ENCODE measurements at regions not wholly inside any gene's neighbourhood (a gene's known extent, or its start where the extent isn't known, plus 50 kb on each side); places are given as distances from the start of the nearest gene placed in this dataset.
"Not testable (repeated sequence)": the region's sequence is repeated elsewhere in the genome, so short reads cannot be mapped to it uniquely, and the experiment has no call there.

DNA sequence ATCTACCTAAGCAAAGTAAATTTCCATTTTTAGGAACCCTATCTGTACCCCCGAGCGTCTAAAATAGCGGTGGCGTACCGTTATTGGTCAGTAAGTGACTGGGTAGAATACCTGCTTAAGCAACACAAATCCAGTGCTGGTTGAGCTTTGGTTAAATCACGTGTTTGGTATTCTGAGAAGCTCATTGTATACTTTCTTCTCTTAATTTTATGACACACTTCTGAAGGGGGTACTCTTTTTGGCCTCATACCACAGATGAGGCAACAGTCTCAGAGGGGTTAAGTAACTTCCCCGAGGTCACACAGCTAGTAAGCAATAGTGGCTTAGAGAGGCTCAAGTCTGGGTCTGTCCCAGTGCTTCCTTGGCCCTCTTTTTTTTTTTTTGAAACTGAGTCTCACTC, 151.2 kb downstream of the TFAP2C start:
- Histone ChIP-seq H3K9me2 (replicated peaks; ENCODE audit: insufficient read depth, low read length) (no peaks in the 10 kb centered on the region), H3K4me1 (ENCODE audit: low read length) (no peaks in the 10 kb centered on the region), H3K9ac (ENCODE audit: low read length) (no peak overlapping the region), H3K79me2 (ENCODE audit: low read length) (no peaks in the 10 kb centered on the region), H3K36me3 (ENCODE audit: insufficient read depth, low read length) (no peaks in the 10 kb centered on the region), H3K27me3 (ENCODE audit: low read length) (no peaks in the 10 kb centered on the region), H2AFZ (ENCODE audit: low read length) (no peak overlapping the region), H3K4me3 (ENCODE audit: low read length) (no peak overlapping the region), H4K20me1 (ENCODE audit: insufficient read depth, low read depth, low read length) (no peaks in the 10 kb centered on the region), H3K4me2 (ENCODE audit: low read depth, low read length, poor library complexity, severe bottlenecking) (no peak overlapping the region), H3K9me3 (ENCODE audit: low read length) (no peaks in the 10 kb centered on the region), H3K27ac (ENCODE audit: low read length) (no peak overlapping the region)
- DNase-seq: no peak

DNA sequence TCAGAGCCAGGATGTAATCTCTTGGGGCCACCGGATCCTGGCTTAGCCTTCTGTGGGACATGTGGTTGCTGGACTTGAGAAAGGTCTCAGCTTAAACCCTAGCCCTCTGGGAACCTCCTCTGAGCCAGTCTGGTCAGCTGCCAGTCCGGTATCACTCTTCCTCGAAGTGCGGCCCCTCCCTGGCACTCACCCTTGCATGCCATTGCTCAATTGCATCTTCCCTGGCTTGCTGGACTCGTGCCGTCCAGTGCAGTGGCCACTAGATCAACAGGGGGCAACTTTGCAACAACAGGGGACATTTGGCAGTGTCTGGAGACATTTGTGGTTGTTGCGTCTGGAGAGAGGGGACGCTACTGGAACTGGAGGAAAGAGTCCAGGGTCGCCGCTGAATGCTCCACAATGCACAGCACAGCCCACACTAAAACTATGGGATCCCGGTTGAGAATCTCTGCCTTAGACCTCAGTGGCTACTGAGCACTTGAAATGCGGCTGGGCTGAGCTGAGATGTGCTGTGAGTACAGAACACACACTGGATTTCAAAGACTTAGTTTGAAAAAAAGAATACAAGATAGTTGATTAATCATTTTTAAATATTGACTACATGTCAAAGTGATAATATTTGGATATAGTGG, 152.1 kb downstream of the TFAP2C start:
- no peaks in the 10 kb centered on the region for H3K36me3 ChIP-seq (ENCODE audit: insufficient read depth, low read length)
- no peak for DNase-seq
- H3K27ac ChIP-seq (ENCODE audit: low read length): no peak overlapping the region
- no peaks in the 10 kb centered on the region for H3K79me2 ChIP-seq (ENCODE audit: low read length)
- H4K20me1 ChIP-seq (ENCODE audit: insufficient read depth, low read depth, low read length): no peaks in the 10 kb centered on the region
- H3K9me2 ChIP-seq (replicated peaks; ENCODE audit: insufficient read depth, low read length): no peaks in the 10 kb centered on the region
- no peaks in the 10 kb centered on the region for H3K27me3 ChIP-seq (ENCODE audit: low read length)
- no peak overlapping the region for H3K4me3 ChIP-seq (ENCODE audit: low read length)
- H3K9me3 ChIP-seq (ENCODE audit: low read length): no peaks in the 10 kb centered on the region
- H3K4me1 ChIP-seq (ENCODE audit: low read length): no peaks in the 10 kb centered on the region
- H3K9ac ChIP-seq (ENCODE audit: low read length): no peak overlapping the region
- no peak overlapping the region for H2AFZ ChIP-seq (ENCODE audit: low read length)
- H3K4me2 ChIP-seq (ENCODE audit: low read depth, low read length, poor library complexity, severe bottlenecking): no peak overlapping the region

DNA sequence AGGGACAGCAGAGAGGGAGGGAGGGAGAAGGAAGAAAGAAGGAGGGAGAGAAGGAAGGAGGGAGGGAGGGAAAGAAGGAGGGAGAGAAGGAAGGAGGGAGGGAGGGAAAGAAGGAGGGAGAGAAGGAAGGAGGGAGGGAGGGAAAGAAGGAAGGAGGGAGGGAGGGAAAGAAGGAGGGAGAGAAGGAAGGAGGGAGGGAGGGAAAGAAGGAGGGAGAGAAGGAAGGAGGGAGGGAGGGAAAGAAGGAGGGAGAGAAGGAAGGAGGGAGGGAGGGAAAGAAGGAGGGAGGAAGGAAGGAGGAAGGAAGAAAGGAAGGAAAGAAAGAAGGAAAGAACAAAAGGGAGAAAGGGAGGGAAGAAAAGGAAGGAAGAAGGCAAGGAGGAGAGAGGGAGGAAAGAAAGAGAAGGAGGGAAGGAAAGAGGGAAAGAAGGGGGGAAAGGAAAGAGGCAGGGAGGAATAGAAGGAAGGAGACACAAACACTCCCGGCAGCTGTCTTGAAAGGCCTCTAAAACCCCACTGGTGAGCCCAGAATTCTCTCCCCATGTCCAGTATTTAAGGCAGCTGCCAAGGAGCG, 153.0 kb downstream of the TFAP2C start:
- not testable (repeated sequence) for H3K4me1 ChIP-seq (ENCODE audit: low read length); DNase-seq; H3K9me3 ChIP-seq (ENCODE audit: low read length); H3K4me3 ChIP-seq (ENCODE audit: low read length); H3K9me2 ChIP-seq (replicated peaks; ENCODE audit: insufficient read depth, low read length); H4K20me1 ChIP-seq (ENCODE audit: insufficient read depth, low read depth, low read length); H3K27ac ChIP-seq (ENCODE audit: low read length); H3K36me3 ChIP-seq (ENCODE audit: insufficient read depth, low read length); H3K4me2 ChIP-seq (ENCODE audit: low read depth, low read length, poor library complexity, severe bottlenecking); H3K79me2 ChIP-seq (ENCODE audit: low read length); H3K27me3 ChIP-seq (ENCODE audit: low read length); H3K9ac ChIP-seq (ENCODE audit: low read length); H2AFZ ChIP-seq (ENCODE audit: low read length)

DNA sequence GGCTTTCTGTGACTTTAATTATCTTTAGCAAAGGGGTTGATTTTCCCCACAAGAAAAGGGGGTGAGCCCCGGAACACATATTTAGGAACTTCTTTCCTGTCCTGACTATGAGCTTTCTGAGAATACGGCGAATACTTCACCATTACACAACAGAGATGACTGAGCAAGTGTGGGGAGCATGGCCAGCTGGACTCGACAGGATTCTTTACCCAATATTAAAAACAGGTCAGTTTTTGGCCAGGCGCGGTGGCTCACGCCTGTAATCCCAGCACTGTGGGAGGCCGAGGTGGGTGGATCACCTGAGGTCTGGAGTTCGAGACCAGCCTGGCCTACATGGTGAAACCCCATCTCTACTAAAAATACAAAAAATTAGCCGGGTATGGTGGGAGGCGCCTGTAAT, 153.7 kb downstream of the TFAP2C start:
- not testable (repeated sequence) for H3K9ac ChIP-seq (ENCODE audit: low read length); H3K79me2 ChIP-seq (ENCODE audit: low read length); H2AFZ ChIP-seq (ENCODE audit: low read length); H3K9me2 ChIP-seq (replicated peaks; ENCODE audit: insufficient read depth, low read length); H3K4me2 ChIP-seq (ENCODE audit: low read depth, low read length, poor library complexity, severe bottlenecking); H4K20me1 ChIP-seq (ENCODE audit: insufficient read depth, low read depth, low read length); H3K27me3 ChIP-seq (ENCODE audit: low read length); H3K9me3 ChIP-seq (ENCODE audit: low read length); H3K4me1 ChIP-seq (ENCODE audit: low read length); H3K4me3 ChIP-seq (ENCODE audit: low read length); H3K27ac ChIP-seq (ENCODE audit: low read length); DNase-seq; H3K36me3 ChIP-seq (ENCODE audit: insufficient read depth, low read length)

DNA sequence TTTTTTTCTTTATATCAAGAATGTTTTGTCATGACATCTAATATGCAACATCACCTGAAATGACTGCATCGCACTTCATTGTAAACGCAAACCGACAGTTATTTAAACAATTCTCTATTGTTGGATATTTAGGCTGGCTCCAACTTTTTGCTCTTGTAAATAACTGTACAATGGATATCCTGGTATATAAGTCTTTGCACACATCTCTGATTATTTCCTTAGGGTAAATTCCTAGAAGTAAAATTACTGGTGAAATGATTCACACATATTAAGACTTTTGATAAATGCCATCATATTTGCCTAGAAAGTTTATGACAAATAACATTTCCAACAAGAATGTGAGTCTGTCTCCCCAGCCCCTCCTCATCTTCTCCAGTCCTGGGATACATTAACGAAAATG, 154.7 kb downstream of the TFAP2C start:
- no peak for DNase-seq
- Histone ChIP-seq H3K79me2 (ENCODE audit: low read length) (no peaks in the 10 kb centered on the region), H4K20me1 (ENCODE audit: insufficient read depth, low read depth, low read length) (no peaks in the 10 kb centered on the region), H3K9me3 (ENCODE audit: low read length) (no peaks in the 10 kb centered on the region), H3K27ac (ENCODE audit: low read length) (no peak overlapping the region), H2AFZ (ENCODE audit: low read length) (no peak overlapping the region), H3K9ac (ENCODE audit: low read length) (no peak overlapping the region), H3K36me3 (ENCODE audit: insufficient read depth, low read length) (no peaks in the 10 kb centered on the region), H3K4me1 (ENCODE audit: low read length) (no peaks in the 10 kb centered on the region), H3K4me3 (ENCODE audit: low read length) (no peak overlapping the region), H3K9me2 (replicated peaks; ENCODE audit: insufficient read depth, low read length) (no peaks in the 10 kb centered on the region), H3K27me3 (ENCODE audit: low read length) (no peaks in the 10 kb centered on the region), H3K4me2 (ENCODE audit: low read depth, low read length, poor library complexity, severe bottlenecking) (no peak overlapping the region)

DNA sequence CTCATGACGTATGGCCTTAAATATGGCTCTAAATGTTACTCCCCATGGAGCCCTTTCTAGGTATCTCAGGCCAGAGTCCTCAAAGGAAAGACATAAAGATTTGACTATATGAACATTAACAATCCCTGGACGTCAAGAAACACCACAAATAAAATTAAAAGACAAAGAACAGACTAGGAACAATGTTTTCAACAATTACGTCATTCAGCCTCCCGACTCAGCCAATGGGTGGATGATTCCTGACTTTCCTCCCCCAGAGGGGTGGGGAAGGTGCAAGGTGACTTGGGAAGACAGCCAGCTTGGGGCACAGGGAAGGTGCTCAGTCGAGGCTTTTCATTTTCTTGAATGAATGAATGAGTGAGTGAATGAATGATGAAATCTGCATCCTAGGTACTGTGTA, 157.4 kb downstream of the TFAP2C start:
- no peaks in the 10 kb centered on the region for H4K20me1 ChIP-seq (ENCODE audit: insufficient read depth, low read depth, low read length)
- no peaks in the 10 kb centered on the region for H3K27me3 ChIP-seq (ENCODE audit: low read length)
- no peaks in the 10 kb centered on the region for H3K79me2 ChIP-seq (ENCODE audit: low read length)
- H3K4me2 ChIP-seq (ENCODE audit: low read depth, low read length, poor library complexity, severe bottlenecking): no peak overlapping the region
- H2AFZ ChIP-seq (ENCODE audit: low read length): no peak overlapping the region
- no peak overlapping the region for H3K4me3 ChIP-seq (ENCODE audit: low read length)
- H3K9me3 ChIP-seq (ENCODE audit: low read length): no peaks in the 10 kb centered on the region
- H3K9ac ChIP-seq (ENCODE audit: low read length): no peak overlapping the region
- no peak for DNase-seq
- no peaks in the 10 kb centered on the region for H3K4me1 ChIP-seq (ENCODE audit: low read length)
- no peaks in the 10 kb centered on the region for H3K36me3 ChIP-seq (ENCODE audit: insufficient read depth, low read length)
- H3K27ac ChIP-seq (ENCODE audit: low read length): no peak overlapping the region
- H3K9me2 ChIP-seq (replicated peaks; ENCODE audit: insufficient read depth, low read length): no peaks in the 10 kb centered on the region

DNA sequence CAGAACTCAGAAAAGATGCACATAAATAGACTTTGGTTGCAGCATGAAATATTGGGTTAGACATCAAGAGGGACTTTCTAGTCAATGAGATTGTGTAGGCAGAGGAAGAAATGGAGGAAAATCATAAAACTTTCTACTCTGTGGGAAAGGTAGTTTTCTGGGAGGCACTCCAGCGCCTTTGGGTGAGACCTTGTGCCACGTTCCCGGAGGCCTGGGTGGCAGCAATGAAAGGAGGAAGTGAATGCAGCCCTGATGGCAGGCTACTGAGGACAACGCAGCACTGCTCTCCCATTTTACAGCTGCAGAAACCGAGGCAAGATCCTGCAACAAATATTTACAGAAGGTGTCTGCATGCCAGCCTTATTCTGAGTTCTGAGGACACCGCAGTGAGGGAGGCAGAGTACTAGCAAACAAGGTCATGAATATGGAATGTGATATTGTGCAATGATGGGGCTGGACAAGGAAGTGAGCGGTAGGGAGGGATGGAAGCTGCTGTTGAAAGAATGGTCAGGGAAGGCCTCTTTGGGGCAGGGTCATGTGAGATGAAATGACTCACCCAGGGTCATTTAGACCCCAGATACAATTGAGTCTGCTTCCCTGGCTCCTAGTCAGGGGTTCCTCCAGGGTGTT, 159.1 kb downstream of the TFAP2C start:
- no peak overlapping the region for H3K9ac ChIP-seq (ENCODE audit: low read length)
- H2AFZ ChIP-seq (ENCODE audit: low read length): no peak overlapping the region
- H3K27me3 ChIP-seq (ENCODE audit: low read length): no peaks in the 10 kb centered on the region
- H3K79me2 ChIP-seq (ENCODE audit: low read length): no peaks in the 10 kb centered on the region
- H3K4me1 ChIP-seq (ENCODE audit: low read length): no peaks in the 10 kb centered on the region
- no peaks in the 10 kb centered on the region for H4K20me1 ChIP-seq (ENCODE audit: insufficient read depth, low read depth, low read length)
- no peaks in the 10 kb centered on the region for H3K9me2 ChIP-seq (replicated peaks; ENCODE audit: insufficient read depth, low read length)
- no peak overlapping the region for H3K4me2 ChIP-seq (ENCODE audit: low read depth, low read length, poor library complexity, severe bottlenecking)
- H3K4me3 ChIP-seq (ENCODE audit: low read length): no peak overlapping the region
- no peak overlapping the region for H3K27ac ChIP-seq (ENCODE audit: low read length)
- no peaks in the 10 kb centered on the region for H3K9me3 ChIP-seq (ENCODE audit: low read length)
- H3K36me3 ChIP-seq (ENCODE audit: insufficient read depth, low read length): no peaks in the 10 kb centered on the region
- DNase-seq: no peak

DNA sequence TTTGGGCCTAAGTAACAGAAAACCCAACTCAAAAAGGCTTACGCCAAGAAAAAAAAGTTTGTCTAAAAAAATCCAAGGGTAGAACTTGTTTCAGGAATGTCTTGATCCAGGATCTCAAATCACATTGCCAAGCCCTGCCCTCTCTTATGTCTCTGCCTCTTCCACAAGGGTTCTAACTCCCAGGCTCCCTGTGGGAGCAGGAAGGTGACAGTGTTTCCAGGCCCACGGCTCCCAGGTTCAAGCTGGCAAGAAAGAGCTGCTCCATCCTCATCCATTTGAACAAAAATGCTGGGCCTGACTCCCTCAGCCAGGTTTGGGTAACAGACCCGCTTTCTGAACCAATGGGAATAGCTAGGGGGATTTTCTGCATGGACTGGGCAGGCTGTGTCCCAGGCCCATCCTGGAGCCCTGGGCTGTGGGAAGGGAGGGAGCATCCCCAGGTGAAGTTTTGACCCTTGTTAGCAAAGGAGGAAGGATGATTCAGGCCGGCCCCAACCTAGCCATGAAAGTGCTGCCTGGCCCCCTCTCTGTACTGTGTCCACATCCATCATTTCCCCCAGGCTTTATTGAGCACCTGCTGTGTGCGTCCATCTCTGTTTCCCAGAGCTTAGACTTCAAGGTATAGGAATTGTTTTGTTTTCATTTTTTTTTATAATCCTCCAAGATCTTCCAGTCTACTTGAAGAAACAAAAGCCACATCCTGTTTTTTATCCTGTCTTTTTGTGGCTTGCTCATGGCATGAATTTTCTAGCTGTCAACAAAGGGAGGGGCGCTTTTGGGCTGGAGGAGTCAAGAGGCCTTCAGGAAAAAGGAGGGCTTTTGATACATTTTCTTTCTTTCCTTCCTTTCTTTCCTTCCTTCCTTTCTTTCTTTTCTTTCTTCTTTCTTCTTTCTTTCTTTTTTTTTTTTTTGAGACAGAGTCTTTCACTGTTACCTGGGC, 159.8 kb downstream of the TFAP2C start:
- Histone ChIP-seq H3K9ac (ENCODE audit: low read length) (no peak overlapping the region), H3K27ac (ENCODE audit: low read length) (no peak overlapping the region), H3K4me1 (ENCODE audit: low read length) (no peaks in the 10 kb centered on the region), H3K36me3 (ENCODE audit: insufficient read depth, low read length) (no peaks in the 10 kb centered on the region), H4K20me1 (ENCODE audit: insufficient read depth, low read depth, low read length) (no peaks in the 10 kb centered on the region), H3K79me2 (ENCODE audit: low read length) (no peaks in the 10 kb centered on the region), H3K4me3 (ENCODE audit: low read length) (no peak overlapping the region), H3K9me3 (ENCODE audit: low read length) (no peaks in the 10 kb centered on the region), H2AFZ (ENCODE audit: low read length) (no peak overlapping the region), H3K27me3 (ENCODE audit: low read length) (no peaks in the 10 kb centered on the region), H3K4me2 (ENCODE audit: low read depth, low read length, poor library complexity, severe bottlenecking) (no peak overlapping the region), H3K9me2 (replicated peaks; ENCODE audit: insufficient read depth, low read length) (no peaks in the 10 kb centered on the region)
- DNase-seq: no peak

Data from Karpas-422 (cell line).